GM21576 (cell line): ENCODE measurements at regions not wholly inside any gene's neighbourhood (a gene's known extent, or its start where the extent isn't known, plus 50 kb on each side); places are given as distances from the start of the nearest gene placed in this dataset.

ENCODE experiments used
- ATAC-seq: cut with Tn5 transposase; IDR thresholded peaks from one replicate; pipeline ENCODE4 v1.9.1; 2021; ENCODE audit warnings: mild to moderate bottlenecking, moderate library complexity; ENCODE audit not compliant: unreplicated experiment

DNA sequence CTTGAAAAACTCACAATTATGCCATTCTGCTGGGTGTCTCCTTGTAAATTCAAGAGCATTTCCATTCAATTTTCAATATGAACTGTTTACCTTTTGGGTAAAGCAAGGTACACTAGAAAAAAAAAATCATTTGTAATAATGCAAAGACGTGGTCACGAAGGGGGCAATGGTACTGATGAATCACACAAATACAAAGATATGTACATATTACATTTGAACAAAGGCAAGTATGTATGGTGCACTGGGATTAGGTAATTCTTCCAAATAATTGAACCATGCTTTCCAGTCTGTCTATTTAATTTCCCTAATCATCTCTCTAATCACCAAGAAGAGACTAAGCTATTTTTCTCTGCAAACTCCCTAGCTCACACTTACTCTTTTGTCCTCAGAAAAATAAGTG lies 63.4 kb upstream of the RNF38 start:
- ATAC-seq: no peak

DNA sequence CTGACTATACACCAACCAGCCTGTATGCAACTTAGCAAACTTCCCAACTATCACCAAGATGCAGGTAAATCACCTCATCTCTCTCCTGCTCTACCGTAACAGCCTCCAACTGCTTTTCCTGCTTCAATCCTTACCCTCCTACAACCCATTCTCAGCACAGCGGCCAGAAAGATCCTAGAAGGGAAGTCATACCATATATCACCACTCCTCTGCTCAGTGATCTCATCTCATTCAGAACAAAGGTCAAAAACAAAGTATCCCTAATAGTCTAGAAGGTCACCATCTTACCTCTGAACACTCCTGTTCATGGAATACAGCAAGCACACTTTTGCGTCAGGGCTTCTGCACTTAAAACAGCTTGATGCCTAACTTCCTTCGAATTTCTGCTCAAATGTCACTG lies 62.2 kb upstream of the RNF38 start:
- ATAC-seq: no peak

DNA sequence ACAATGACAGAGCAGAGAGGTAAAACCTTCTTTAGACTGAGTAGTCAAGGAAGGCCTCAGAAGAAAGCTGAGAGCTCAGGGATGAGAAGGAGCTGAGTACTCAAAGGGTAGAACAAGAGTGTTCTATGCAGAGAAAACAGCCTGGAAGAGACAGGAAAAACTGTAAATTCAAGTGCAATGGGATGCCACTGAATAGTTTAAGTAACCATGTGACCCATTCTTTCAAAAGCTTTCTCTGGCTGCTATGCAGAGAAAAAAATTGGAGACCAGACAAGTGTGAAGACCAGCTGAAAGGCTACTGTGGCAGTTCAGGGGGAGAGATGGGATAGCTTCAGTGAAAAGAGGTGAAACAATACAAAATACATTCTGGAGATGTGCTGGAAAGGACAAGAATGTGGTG lies 61.3 kb upstream of the RNF38 start:
- ATAC-seq: no peak

DNA sequence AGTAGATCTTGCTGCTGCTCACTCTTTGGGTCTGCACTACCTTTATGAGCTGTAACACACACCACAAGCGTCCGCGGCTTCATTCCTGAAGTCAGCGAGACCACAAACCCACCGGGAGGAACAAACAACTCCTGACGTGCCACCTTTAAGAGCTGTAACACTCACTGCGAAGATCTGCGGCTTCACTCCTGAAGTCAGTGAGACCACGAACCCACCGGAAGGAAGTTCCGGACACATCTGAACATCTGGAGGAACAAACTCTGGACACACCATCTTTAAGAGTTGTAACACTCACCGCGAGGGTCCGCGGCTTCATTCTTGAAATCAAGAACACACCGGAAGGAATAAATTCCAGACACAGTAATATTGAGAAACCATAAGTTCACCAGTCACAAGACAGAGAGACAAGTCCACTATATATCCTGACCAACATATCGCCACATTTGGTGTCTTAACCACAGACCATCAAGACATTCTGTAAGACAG lies 58.4 kb upstream of the RNF38 start:
- ATAC-seq: peak; percentile 63

DNA sequence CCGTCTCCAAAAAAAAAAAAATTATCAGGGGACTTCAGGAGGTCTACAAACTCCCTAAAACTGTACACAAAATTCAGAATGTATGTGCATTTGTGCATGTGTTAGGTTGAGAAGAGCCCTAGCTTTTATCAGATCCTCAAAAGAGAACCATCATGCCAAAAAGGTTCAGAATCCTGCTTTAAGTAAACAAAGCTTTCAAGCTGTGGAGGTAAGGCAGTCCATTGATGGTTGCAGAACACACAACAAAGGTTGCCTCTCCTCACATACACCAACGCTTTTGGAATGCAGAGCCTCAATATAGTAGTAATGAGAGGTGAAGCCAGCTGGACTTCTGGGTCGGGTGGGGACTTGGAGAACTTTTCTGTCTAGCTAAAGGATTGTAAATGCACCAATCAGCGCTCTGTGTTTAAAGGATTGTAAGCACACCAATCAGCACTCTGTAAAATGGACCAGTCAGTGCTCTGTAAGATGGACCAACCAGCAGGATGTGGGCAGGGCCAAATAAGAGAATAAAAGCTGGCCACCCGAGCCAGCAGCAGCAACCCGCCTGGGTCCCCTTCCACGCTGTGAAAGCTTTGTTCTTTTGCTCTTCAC lies 57.9 kb upstream of the RNF38 start:
- ATAC-seq: no peak

DNA sequence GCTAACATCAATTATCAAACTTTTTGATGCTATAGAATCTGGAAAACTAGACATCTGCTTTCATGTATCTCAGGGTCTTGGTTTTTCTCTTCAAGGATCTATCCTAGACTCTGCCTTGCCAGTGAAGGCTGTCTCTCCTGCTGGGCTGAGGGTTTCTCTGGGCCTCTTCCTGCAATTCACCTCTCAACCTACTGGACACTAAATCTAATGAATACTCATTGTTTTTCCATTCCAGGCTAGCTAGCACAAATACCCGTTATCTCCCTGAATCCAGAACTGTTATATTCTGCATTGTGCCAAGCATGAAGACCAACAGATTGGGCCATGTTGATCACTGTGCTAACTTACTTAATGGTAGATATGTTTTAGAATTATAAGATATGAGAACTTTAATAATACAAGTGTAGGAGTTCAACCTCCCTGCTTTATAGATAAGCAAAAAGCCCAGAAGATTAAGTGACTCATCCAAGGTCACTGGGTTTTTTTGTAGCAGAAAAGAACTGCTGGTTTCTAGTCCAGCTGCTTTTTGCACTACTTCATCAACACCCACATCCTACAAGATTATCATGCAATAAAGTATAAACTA lies 56.5 kb upstream of the RNF38 start:
- no peak for ATAC-seq

DNA sequence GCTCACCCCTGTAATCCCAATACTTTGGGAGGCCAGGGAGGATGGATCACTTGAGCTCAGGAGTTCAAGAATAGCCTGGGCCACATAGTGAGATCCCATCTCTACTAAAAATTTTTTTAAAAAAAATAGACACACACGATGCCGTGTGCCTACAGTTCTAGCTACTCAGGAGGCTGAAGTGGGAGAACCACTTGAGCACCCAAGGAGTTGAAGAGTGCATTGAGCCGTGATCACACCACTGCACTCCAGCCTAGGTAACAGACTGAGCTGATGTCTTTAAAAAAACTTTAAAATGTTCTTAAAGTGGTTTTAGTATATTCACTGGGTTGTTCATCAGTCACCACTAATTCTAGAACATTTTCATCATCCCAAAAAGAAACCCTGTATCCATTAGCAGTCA lies 51.9 kb upstream of the RNF38 start:
- no peak for ATAC-seq

DNA sequence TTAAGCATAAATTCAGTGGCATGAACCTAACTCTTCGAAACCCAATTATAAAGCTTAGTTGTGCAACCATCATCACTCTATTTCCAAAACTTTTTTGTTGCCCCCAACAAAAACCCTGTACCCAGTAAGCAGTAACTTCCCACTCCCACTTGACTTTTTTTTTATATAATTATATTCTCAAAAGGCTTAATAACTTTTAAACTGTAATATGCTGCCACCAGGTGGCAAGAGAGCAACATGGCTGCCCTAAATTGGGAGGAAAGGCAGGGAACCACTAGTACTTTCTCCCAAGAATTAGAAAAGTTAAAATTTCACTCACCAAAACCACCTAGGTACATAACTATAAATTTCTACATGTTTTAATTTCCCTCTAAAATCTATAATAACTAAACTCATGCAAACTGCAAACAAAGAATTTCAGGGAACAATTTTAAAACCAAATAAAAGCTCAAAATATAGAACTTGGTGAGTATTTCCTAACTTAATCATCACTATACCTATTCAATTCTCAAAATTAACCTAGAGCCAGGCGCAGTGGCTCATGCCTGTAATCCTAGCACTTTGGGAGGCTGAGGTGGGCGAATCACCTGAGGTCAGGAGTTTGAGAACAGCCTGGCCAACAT lies 50.2 kb upstream of the RNF38 start:
- no peak for ATAC-seq
